ENCODE measurements at regions not wholly inside any gene's neighbourhood (a gene's known extent, or its start where the extent isn't known, plus 50 kb on each side); places are given as distances from the start of the nearest gene placed in this dataset.

DNA sequence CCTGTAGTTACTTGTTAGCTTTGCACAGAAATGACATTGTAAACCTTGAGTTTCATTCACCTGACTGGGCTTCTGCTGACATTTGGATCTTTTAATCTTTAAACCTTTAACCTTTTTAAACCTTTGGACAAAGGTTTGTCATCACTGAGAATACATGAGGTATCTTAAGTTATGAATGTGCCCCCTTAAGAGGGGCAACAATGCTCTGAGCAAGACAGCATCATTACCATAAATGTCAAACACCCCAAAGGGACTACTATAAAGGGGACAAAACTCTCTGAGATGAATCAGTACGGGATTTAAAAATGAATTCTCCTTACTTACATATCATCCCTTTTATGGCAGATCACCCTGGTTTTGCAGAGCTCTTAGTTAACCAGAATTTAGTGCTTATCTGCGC, 203.3 kb downstream of the COG6 start:
- Histone ChIP-seq H3K9ac (ENCODE audit: insufficient read depth in 1 of 2, low read depth in 2 of 2, low read length in 2 of 2) (no peak overlapping the region), H3K9me3 (replicated peaks; ENCODE audit: control insufficient read depth, insufficient read depth, low read depth, low read length) (no peaks in the 10 kb centered on the region), H3K79me2 (ENCODE audit: control insufficient read depth, insufficient read depth, low read length) (no peaks in the 10 kb centered on the region), H3K9me1 (ENCODE audit: control insufficient read depth, insufficient read depth, low read length) (no peaks in the 10 kb centered on the region), H3K4me1 (replicated peaks in 1 of 2; ENCODE audit: control insufficient read depth in 2 of 2, insufficient read depth in 2 of 2, low read length in 2 of 2) (no peaks in the 10 kb centered on the region), H2AFZ (ENCODE audit: low read depth, low read length) (no peak overlapping the region), H3K27ac (ENCODE audit: extremely low read depth, low read depth, low read length) (no peak overlapping the region), H3K4me2 (ENCODE audit: insufficient read depth, low read length) (no peak overlapping the region), H4K20me1 (replicated peaks; ENCODE audit: control insufficient read depth, insufficient read depth, low read length) (no peaks in the 10 kb centered on the region), H3K4me3 (no peak overlapping the region), H3K36me3 (ENCODE audit: control insufficient read depth, insufficient read depth, low read length) (no peaks in the 10 kb centered on the region), H3K27me3 (ENCODE audit: control insufficient read depth in 2 of 2, insufficient read depth in 2 of 2, low read length in 2 of 2) (no peaks in the 10 kb centered on the region)
- BruUV-seq (replicated peaks): no TSS peak
- DNase-seq (ENCODE audit: extremely low read depth in 1 of 4, low spot score in 3 of 4) (no peak), FAIRE-seq (no peak), ATAC-seq (no peak)
- 0% methylated on average over 1 of the region's 2 CpGs for WGBS (ENCODE audit: insufficient coverage, low coverage, missing lambda C conversion rate)
- no peak for TF ChIP-seq KLF13 (tag; IDR thresholded peaks at IDR 0.05; ENCODE audit: borderline replicate concordance, low read depth)
- no peak for TF ChIP-seq POU5F1 (IDR thresholded peaks at IDR 0.05; ENCODE audit: borderline replicate concordance, low read depth, low read length, partially characterized antibody)
- no peak for TF ChIP-seq SNRNP70 (optimal IDR thresholded peaks at IDR 0.05; ENCODE audit: low read depth, low read length)
- TF ChIP-seq BCL6 (CRISPR knock-in tag; IDR thresholded peaks at IDR 0.05): no peak
- intact Hi-C loops (cut with micrococcal nuclease) (no loop called here), in situ Hi-C loops (cut with MboI) (no loop called here)
- ChIA-PET CTCF (ENCODE audit: low intra/inter-chr PET ratio) (no interaction called here), POLR2A (interaction anchor here (0.6 kb wide), 1 partner anchor 630 kb away, joined by 4 read pairs; no protein-coding TSS in a partner anchor)

DNA sequence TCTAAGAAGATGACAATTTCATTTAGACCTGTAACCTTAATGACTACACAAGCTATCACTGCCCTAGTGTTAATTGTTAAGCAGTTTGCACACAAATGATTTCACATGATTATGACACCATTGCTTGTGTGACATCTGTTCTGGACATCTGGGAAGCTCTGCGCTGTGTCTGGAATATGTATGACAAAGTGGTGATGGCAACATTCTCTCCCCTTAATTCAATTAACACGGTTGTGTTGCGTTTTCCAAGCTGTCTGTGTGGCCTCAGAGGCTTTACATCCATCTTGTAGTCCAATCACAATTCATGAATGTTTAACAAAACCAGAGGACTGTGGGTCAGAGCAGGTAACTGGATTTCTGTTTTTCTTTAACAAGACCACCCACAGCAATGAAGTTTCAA, 204.4 kb downstream of the COG6 start:
- in situ Hi-C loops (cut with MboI): no loop called here
- no peaks in the 10 kb centered on the region for H3K9me1 ChIP-seq (ENCODE audit: control insufficient read depth, insufficient read depth, low read length)
- no peaks in the 10 kb centered on the region for H4K20me1 ChIP-seq (replicated peaks; ENCODE audit: control insufficient read depth, insufficient read depth, low read length)
- no peak overlapping the region for H3K9ac ChIP-seq (ENCODE audit: insufficient read depth in 1 of 2, low read depth in 2 of 2, low read length in 2 of 2)
- ATAC-seq: no peak
- WGBS (ENCODE audit: insufficient coverage, low coverage, missing lambda C conversion rate): 3% methylated on average over 3 of the region's 3 CpGs
- H3K79me2 ChIP-seq (ENCODE audit: control insufficient read depth, insufficient read depth, low read length): no peaks in the 10 kb centered on the region
- no peaks in the 10 kb centered on the region for H3K4me1 ChIP-seq (replicated peaks in 1 of 2; ENCODE audit: control insufficient read depth in 2 of 2, insufficient read depth in 2 of 2, low read length in 2 of 2)
- H3K36me3 ChIP-seq (ENCODE audit: control insufficient read depth, insufficient read depth, low read length): no peaks in the 10 kb centered on the region
- H3K9me3 ChIP-seq (replicated peaks; ENCODE audit: control insufficient read depth, insufficient read depth, low read depth, low read length): no peaks in the 10 kb centered on the region
- no peak overlapping the region for H2AFZ ChIP-seq (ENCODE audit: low read depth, low read length)
- ChIA-PET CTCF (ENCODE audit: low intra/inter-chr PET ratio) (no interaction called here), POLR2A (no interaction called here)
- no peak overlapping the region for H3K4me3 ChIP-seq
- intact Hi-C loops (cut with micrococcal nuclease): no loop called here
- DNase-seq (ENCODE audit: extremely low read depth in 1 of 4, low spot score in 3 of 4): no peak
- no peak overlapping the region for H3K4me2 ChIP-seq (ENCODE audit: insufficient read depth, low read length)
- no peak overlapping the region for H3K27ac ChIP-seq (ENCODE audit: extremely low read depth, low read depth, low read length)
- no peaks in the 10 kb centered on the region for H3K27me3 ChIP-seq (ENCODE audit: control insufficient read depth in 2 of 2, insufficient read depth in 2 of 2, low read length in 2 of 2)
- no peak for FAIRE-seq
- BruUV-seq (replicated peaks): no TSS peak
- TF ChIP-seq JUNB (CRISPR knock-in tag; conservative IDR thresholded peaks at IDR 0.05) (no peak), MAFF (IDR thresholded peaks at IDR 0.05; ENCODE audit: low read length) (no peak), SAFB2 (IDR thresholded peaks at IDR 0.05; ENCODE audit: borderline replicate concordance, low read depth, low read length, severe bottlenecking) (no peak)
- TF ChIP-seq, protein P1, sequence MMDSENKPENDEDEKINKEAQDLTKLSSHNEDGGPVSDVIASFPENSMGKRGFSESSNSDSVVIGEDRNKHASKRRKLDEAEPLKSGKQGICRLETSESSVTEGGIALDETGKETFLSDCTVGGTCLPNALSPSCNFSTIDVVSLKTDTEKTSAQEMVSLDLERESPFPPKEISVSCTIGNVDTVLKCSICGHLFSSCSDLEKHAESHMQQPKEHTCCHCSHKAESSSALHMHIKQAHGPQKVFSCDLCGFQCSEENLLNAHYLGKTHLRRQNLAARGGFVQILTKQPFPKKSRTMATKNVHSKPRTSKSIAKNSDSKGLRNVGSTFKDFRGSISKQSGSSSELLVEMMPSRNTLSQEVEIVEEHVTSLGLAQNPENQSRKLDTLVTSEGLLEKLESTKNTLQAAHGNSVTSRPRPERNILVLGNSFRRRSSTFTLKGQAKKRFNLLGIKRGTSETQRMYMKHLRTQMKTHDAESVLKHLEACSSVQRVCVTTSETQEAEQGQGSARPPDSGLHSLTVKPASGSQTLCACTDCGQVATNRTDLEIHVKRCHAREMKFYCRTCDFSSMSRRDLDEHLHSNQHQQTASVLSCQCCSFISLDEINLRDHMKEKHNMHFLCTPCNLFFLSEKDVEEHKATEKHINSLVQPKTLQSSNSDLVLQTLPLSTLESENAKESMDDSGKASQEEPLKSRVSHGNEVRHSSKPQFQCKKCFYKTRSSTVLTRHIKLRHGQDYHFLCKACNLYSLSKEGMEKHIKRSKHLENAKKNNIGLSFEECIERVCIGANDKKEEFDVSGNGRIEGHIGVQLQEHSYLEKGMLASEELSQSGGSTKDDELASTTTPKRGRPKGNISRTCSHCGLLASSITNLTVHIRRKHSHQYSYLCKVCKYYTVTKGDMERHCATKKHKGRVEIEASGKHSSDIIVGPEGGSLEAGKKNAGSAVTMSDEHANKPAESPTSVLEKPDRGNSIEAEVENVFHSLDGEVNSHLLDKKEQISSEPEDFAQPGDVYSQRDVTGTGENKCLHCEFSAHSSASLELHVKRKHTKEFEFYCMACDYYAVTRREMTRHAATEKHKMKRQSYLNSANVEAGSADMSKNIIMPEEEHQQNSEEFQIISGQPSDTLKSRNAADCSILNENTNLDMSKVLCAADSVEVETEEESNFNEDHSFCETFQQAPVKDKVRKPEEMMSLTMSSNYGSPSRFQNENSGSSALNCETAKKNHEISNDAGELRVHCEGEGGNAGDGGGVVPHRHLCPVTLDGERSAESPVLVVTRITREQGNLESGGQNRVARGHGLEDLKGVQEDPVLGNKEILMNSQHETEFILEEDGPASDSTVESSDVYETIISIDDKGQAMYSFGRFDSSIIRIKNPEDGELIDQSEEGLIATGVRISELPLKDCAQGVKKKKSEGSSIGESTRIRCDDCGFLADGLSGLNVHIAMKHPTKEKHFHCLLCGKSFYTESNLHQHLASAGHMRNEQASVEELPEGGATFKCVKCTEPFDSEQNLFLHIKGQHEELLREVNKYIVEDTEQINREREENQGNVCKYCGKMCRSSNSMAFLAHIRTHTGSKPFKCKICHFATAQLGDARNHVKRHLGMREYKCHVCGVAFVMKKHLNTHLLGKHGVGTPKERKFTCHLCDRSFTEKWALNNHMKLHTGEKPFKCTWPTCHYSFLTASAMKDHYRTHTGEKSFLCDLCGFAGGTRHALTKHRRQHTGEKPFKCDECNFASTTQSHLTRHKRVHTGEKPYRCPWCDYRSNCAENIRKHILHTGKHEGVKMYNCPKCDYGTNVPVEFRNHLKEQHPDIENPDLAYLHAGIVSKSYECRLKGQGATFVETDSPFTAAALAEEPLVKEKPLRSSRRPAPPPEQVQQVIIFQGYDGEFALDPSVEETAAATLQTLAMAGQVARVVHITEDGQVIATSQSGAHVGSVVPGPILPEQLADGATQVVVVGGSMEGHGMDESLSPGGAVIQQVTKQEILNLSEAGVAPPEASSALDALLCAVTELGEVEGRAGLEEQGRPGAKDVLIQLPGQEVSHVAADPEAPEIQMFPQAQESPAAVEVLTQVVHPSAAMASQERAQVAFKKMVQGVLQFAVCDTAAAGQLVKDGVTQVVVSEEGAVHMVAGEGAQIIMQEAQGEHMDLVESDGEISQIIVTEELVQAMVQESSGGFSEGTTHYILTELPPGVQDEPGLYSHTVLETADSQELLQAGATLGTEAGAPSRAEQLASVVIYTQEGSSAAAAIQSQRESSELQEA (IDR thresholded peaks at IDR 0.05; ENCODE audit: low read depth): no peak
